ENCODE measurements at regions not wholly inside any gene's neighbourhood (a gene's known extent, or its start where the extent isn't known, plus 50 kb on each side); places are given as distances from the start of the nearest gene placed in this dataset.

- no peaks in the 10 kb centered on the region for H3K36me3 ChIP-seq
- no peaks in the 10 kb centered on the region for H3K9me3 ChIP-seq
- WGBS (ENCODE audit: insufficient coverage, low coverage, low lambda C conversion rate, missing lambda C conversion rate) = 80% methylated on average over 1 of the region's 1 CpG
- no peaks in the 10 kb centered on the region for H3K27me3 ChIP-seq
- intact Hi-C loops (cut with DNase I) = no loop called here
- H3K4me1 ChIP-seq = no peaks in the 10 kb centered on the region
- DNase-seq = no peak
- TF ChIP-seq, protein P1, sequence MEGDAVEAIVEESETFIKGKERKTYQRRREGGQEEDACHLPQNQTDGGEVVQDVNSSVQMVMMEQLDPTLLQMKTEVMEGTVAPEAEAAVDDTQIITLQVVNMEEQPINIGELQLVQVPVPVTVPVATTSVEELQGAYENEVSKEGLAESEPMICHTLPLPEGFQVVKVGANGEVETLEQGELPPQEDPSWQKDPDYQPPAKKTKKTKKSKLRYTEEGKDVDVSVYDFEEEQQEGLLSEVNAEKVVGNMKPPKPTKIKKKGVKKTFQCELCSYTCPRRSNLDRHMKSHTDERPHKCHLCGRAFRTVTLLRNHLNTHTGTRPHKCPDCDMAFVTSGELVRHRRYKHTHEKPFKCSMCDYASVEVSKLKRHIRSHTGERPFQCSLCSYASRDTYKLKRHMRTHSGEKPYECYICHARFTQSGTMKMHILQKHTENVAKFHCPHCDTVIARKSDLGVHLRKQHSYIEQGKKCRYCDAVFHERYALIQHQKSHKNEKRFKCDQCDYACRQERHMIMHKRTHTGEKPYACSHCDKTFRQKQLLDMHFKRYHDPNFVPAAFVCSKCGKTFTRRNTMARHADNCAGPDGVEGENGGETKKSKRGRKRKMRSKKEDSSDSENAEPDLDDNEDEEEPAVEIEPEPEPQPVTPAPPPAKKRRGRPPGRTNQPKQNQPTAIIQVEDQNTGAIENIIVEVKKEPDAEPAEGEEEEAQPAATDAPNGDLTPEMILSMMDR (IDR thresholded peaks at IDR 0.05) = no peak
- no peak for TF ChIP-seq POLR2A (IDR thresholded peaks at IDR 0.05)
- no peak for ATAC-seq
- no peak overlapping the region for H3K27ac ChIP-seq
- no peak overlapping the region for H3K4me3 ChIP-seq
Measured at GRCh38 chr17:71501711-71502110, 619.1 kb upstream of the SOX9 start.

GRCh38 chr17:71502443-71502842 lies 618.4 kb upstream of the SOX9 start:
- Histone ChIP-seq H3K4me1 (no peaks in the 10 kb centered on the region), H3K4me3 (no peak overlapping the region), H3K36me3 (no peaks in the 10 kb centered on the region), H3K27ac (no peak overlapping the region), H3K9me3 (no peaks in the 10 kb centered on the region), H3K27me3 (no peaks in the 10 kb centered on the region)
- no peak for ATAC-seq
- no peak for DNase-seq
- TF ChIP-seq, protein P1 (IDR thresholded peaks at IDR 0.05) = no peak
- no peak for TF ChIP-seq POLR2A (IDR thresholded peaks at IDR 0.05)
- 82% methylated on average over 1 of the region's 1 CpG for WGBS (ENCODE audit: insufficient coverage, low coverage, low lambda C conversion rate, missing lambda C conversion rate)
- intact Hi-C loops (cut with DNase I) = no loop called here

- intact Hi-C loops (cut with DNase I) = no loop called here
Measured at GRCh38 chr17:71503710-71504465, 616.9 kb upstream of the SOX9 start.

GRCh38 chr17:71505200-71505599 lies 615.6 kb upstream of the SOX9 start:
- H3K9me3 ChIP-seq = no peaks in the 10 kb centered on the region
- ATAC-seq = no peak
- DNase-seq = no peak
- no peaks in the 10 kb centered on the region for H3K27me3 ChIP-seq
- H3K36me3 ChIP-seq = no peaks in the 10 kb centered on the region
- H3K4me1 ChIP-seq = no peaks in the 10 kb centered on the region
- no peak for TF ChIP-seq POLR2A (IDR thresholded peaks at IDR 0.05)
- TF ChIP-seq, protein P1 (IDR thresholded peaks at IDR 0.05) = no peak
- 75% methylated on average over 2 of the region's 2 CpGs for WGBS (ENCODE audit: insufficient coverage, low coverage, low lambda C conversion rate, missing lambda C conversion rate)
- intact Hi-C loops (cut with DNase I) = no loop called here
- H3K27ac ChIP-seq = no peak overlapping the region
- H3K4me3 ChIP-seq = no peak overlapping the region

More at GRCh38 chr17:71503710-71504465, 616.9 kb upstream of the SOX9 start:
- no peak for TF ChIP-seq POLR2A (IDR thresholded peaks at IDR 0.05)
- TF ChIP-seq, protein P1 (IDR thresholded peaks at IDR 0.05) = no peak
- no peaks in the 10 kb centered on the region for H3K4me1 ChIP-seq
- H3K27ac ChIP-seq = no peak overlapping the region
- H3K9me3 ChIP-seq = no peaks in the 10 kb centered on the region
- no peak overlapping the region for H3K4me3 ChIP-seq
- no peak for DNase-seq
- WGBS (ENCODE audit: insufficient coverage, low coverage, low lambda C conversion rate, missing lambda C conversion rate) = 48% methylated on average over 5 of the region's 6 CpGs
- no peaks in the 10 kb centered on the region for H3K36me3 ChIP-seq
- no peak for ATAC-seq
- no peaks in the 10 kb centered on the region for H3K27me3 ChIP-seq
